ENCODE measurements at regions not wholly inside any gene's neighbourhood (a gene's known extent, or its start where the extent isn't known, plus 50 kb on each side); places are given as distances from the start of the nearest gene placed in this dataset.
A peak's percentile ranks its signal among the peaks of the same experiment; 100 is the strongest.

DNA sequence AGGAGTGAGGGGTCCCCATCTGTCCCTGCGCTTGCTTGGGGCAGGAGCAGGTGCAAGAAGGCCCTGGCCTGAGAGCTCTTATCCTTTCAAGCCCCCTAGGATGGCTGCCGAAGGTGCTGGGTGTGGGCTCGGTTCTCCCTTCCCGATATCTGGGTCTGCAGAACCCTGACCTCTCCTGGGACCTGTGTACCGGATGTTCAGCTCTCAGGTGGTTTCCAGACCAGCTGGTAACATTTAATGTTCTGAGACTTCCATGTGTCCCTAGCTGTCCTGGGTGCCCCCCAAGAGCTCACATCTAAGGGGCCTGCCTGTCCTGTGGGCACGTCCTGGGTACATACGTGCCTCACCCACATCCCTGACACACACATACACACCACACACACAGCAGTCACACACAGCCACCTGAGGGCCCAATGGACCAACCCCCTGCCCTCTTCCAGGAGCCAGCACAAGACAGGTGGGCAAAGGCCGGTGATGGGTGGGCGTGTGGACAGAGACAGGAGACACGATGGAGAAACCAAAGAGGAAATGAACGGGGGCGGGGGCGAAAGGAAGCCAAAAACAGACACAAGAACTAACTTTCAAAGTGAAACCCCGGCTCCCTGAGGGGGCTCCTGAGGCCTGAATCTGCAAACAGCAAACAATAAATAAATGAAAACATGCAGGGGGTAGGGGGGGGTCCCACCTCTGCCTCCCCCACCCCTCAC is 124.3 kb downstream of the PTPRS start:
- TF ChIP-seq SPI1 (IDR thresholded peaks at IDR 0.05; ENCODE audit: low read depth, low read length) (peak; percentile 27; the same call in 1 of the 2 replicates), POLR2AphosphoS5 (IDR thresholded peaks at IDR 0.05; ENCODE audit: low read depth, low read length) (no peak), POLR2A (IDR thresholded peaks at IDR 0.05; ENCODE audit: low read depth, low read length) (no peak), TAF1 (IDR thresholded peaks at IDR 0.05; ENCODE audit: low read depth, low read length) (no peak)

Data from GM12891 (cell line).